ENCODE measurements at regions not wholly inside any gene's neighbourhood (a gene's known extent, or its start where the extent isn't known, plus 50 kb on each side); places are given as distances from the start of the nearest gene placed in this dataset.
"Not testable (repeated sequence)": the region's sequence is repeated elsewhere in the genome, so short reads cannot be mapped to it uniquely, and the experiment has no call there.

- H3K9me3 ChIP-seq: no peaks in the 10 kb centered on the region
- in situ Hi-C loops (cut with MboI; ENCODE audit: low sequenced_read_pairs): no loop called here
- no peaks in the 10 kb centered on the region for H3K36me3 ChIP-seq (replicated peaks)
- no peaks in the 10 kb centered on the region for H3K4me1 ChIP-seq
- H3K4me3 ChIP-seq: no peak overlapping the region
- H3K27me3 ChIP-seq (ENCODE audit: low read depth): no peaks in the 10 kb centered on the region
- no peak for DNase-seq (ENCODE audit: low spot score in 2 of 2)
These were observed 69.9 kb upstream of the CLDN5 start for GRCh38 chr22:19593991-19594569.

DNA sequence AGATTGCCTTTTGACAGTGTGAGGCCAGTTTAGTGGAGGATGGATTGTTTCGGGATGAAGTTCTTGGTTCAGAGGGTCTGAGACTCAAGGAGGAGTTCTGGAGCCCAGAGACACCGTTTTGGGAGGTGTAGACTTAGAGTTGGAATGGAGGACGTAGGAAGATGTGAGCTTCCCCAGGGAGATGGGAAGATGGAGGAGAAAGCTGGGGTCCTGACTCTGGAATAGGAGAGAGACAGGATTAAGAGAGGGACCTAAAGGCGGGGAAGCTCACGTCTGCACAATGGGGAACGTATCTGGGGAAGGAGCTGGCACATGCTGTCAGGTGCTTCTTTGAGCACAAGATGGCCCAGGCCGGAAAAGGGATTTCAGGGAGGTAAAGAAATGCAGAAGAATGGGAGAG, 71.3 kb upstream of the CLDN5 start:
- no peak for DNase-seq (ENCODE audit: low spot score in 2 of 2)
- in situ Hi-C loops (cut with MboI; ENCODE audit: low sequenced_read_pairs): no loop called here
- Histone ChIP-seq H3K4me1 (no peaks in the 10 kb centered on the region), H3K9me3 (no peaks in the 10 kb centered on the region), H3K4me3 (no peak overlapping the region), H3K36me3 (replicated peaks) (no peaks in the 10 kb centered on the region), H3K27me3 (ENCODE audit: low read depth) (no peaks in the 10 kb centered on the region)

DNA sequence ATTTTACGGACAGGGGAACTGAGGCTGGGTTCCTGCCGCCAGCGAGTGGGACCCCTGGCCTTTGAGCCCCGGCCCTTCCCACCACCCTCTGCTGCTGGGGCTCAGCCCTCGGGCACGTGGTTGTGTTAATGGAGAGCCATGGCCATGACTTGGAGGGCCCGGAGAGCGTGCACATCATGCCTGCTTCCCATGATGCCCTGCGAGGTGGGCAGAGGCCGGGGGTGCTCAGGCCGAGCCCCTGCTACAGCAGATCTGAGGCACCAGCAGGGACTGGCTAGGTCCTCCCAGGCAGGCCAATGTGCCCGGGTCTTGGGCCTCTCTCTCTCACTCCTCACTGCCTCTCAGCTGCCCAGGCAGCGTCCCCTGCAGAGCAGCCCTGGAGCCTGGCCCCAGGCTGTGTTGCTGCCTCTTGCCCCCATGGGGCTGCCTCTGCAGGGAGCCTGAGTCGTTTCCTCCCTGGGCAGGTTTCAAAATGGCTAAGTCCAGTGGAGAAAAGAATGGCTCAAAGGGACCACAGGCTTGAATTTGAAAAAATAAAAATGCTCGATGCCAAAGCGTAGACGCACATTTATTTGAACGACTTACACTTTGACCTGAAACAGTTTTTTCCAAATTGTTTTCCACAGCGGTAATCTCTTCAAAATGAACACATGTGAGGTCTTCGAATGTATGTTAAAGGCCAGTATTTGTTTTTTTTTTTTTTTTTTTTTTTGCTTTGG, 72.6 kb upstream of the CLDN5 start:
- Histone ChIP-seq H3K36me3 (replicated peaks) (no peaks in the 10 kb centered on the region), H3K9me3 (no peaks in the 10 kb centered on the region), H3K4me1 (no peaks in the 10 kb centered on the region), H3K27me3 (ENCODE audit: low read depth) (no peaks in the 10 kb centered on the region), H3K4me3 (no peak overlapping the region)
- DNase-seq (ENCODE audit: low spot score in 2 of 2): no peak
- in situ Hi-C loops (cut with MboI; ENCODE audit: low sequenced_read_pairs): no loop called here

GRCh38 chr22:19597399-19597735, 73.2 kb upstream of the CLDN5 start:
- in situ Hi-C loops (cut with MboI; ENCODE audit: low sequenced_read_pairs): no loop called here
- no peaks in the 10 kb centered on the region for H3K4me1 ChIP-seq
- H3K4me3 ChIP-seq: no peak overlapping the region
- no peak for DNase-seq (ENCODE audit: low spot score in 2 of 2)
- no peaks in the 10 kb centered on the region for H3K9me3 ChIP-seq
- no peaks in the 10 kb centered on the region for H3K27me3 ChIP-seq (ENCODE audit: low read depth)
- H3K36me3 ChIP-seq (replicated peaks): no peaks in the 10 kb centered on the region

GRCh38 chr22:19598054-19598855, 74.0 kb upstream of the CLDN5 start:
- Histone ChIP-seq H3K27me3 (ENCODE audit: low read depth) (no peaks in the 10 kb centered on the region), H3K4me3 (no peak overlapping the region), H3K36me3 (replicated peaks) (no peaks in the 10 kb centered on the region), H3K4me1 (no peaks in the 10 kb centered on the region), H3K9me3 (no peaks in the 10 kb centered on the region)
- in situ Hi-C loops (cut with MboI; ENCODE audit: low sequenced_read_pairs): no loop called here
- no peak for DNase-seq (ENCODE audit: low spot score in 2 of 2)

GRCh38 chr22:19599004-19599403, 74.8 kb upstream of the CLDN5 start:
- Histone ChIP-seq H3K4me1 (no peaks in the 10 kb centered on the region), H3K36me3 (replicated peaks) (no peaks in the 10 kb centered on the region), H3K27me3 (ENCODE audit: low read depth) (no peaks in the 10 kb centered on the region), H3K9me3 (no peaks in the 10 kb centered on the region), H3K4me3 (no peak overlapping the region)
- DNase-seq (ENCODE audit: low spot score in 2 of 2): no peak
- in situ Hi-C loops (cut with MboI; ENCODE audit: low sequenced_read_pairs): no loop called here

DNA sequence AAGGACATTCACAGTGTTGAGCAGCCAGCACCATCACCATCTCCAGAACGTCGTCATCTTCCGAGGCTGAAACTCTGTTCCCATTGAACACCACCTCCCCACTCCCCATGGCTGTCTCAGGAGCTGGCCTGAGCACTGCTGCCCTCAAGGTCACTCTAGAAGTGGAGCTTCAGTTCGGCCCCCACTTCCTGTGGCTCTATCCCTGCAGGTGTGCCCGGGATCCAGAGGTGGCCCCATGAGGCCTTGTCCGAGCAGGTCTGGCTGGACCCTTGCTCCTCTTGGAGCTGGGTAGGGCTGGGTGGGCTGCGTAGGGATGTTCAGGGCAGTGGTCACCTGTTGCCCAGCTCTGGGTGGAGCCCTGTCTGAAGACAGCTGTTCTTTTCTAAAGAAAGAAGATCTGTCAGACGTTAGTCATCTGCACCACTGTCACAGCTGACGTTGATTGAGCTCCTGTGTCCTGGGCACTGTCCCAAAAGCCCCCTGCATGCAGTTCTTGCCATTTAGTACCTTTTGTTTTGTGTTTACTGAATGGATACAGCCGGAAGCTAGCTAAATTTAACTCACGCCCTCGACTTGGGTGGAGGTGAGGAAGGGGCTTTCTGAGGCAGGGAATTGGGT, 75.5 kb upstream of the CLDN5 start:
- Histone ChIP-seq H3K4me3 (no peak overlapping the region), H3K4me1 (no peaks in the 10 kb centered on the region), H3K27me3 (ENCODE audit: low read depth) (no peaks in the 10 kb centered on the region), H3K36me3 (replicated peaks) (no peaks in the 10 kb centered on the region), H3K9me3 (no peaks in the 10 kb centered on the region)
- in situ Hi-C loops (cut with MboI; ENCODE audit: low sequenced_read_pairs): no loop called here
- DNase-seq (ENCODE audit: low spot score in 2 of 2): no peak

DNA sequence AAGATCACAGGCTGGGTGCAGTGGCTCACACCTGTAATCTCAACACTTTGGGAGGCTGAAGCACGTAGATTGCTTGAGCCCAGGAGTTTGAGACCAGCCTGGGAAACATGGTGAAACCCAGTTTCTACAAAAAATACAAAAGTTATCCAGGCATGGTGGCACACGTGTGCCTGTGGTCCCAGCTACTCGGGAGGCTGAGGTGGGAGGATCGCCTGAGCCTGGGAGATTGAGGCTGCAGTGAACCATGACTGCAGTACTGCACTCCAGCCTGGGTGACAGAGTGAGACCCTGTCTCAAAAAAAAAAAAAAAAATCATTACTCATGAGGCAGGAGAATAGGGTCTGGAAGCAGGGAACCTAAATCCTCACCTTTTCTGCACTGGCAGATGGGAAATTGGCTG, 79.1 kb upstream of the CLDN5 start:
- H3K9me3 ChIP-seq; H3K36me3 ChIP-seq (replicated peaks); H3K4me3 ChIP-seq; DNase-seq (ENCODE audit: low spot score in 2 of 2); in situ Hi-C loops (cut with MboI; ENCODE audit: low sequenced_read_pairs); H3K4me1 ChIP-seq; H3K27me3 ChIP-seq (ENCODE audit: low read depth): not testable (repeated sequence)

GRCh38 chr22:19603767-19604166, 79.6 kb upstream of the CLDN5 start:
- H3K4me1 ChIP-seq: no peaks in the 10 kb centered on the region
- no peak for DNase-seq (ENCODE audit: low spot score in 2 of 2)
- in situ Hi-C loops (cut with MboI; ENCODE audit: low sequenced_read_pairs): no loop called here

DNA sequence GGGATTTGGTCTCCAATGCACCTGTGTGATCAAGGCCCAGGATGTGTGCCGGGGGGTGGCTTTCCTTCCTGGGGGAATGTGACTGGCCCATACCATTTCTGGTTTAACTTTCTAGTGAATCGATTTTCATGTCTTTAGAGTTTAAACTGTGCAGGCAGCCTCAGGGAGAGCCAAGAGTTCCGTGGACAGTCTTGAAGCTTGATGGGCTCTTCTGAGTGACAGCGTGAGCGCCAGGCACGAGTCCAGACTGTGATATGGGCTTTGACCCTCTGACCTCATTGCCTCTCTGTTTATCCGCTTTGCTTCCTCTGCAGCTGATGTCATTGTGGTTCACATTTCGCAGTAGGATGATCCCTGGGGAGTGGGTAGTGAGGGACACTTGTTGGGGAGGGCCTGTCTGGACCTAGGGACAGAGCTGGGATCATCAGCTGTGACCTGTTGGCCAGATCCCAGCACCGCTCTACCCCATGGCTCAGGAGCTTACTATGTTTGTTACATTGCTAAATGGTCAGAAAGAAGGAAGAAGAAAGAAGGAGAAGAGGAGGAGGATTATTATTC, 80.6 kb upstream of the CLDN5 start:
- Histone ChIP-seq H3K36me3 (replicated peaks) (no peaks in the 10 kb centered on the region), H3K9me3 (no peaks in the 10 kb centered on the region), H3K4me1 (no peaks in the 10 kb centered on the region), H3K4me3 (no peak overlapping the region), H3K27me3 (ENCODE audit: low read depth) (no peaks in the 10 kb centered on the region; the same call in 1 of the 2 replicates)
- DNase-seq (ENCODE audit: low spot score in 2 of 2): no peak
- in situ Hi-C loops (cut with MboI; ENCODE audit: low sequenced_read_pairs): no loop called here

More at GRCh38 chr22:19603767-19604166, 79.6 kb upstream of the CLDN5 start:
- H3K4me3 ChIP-seq: no peak overlapping the region
- no peaks in the 10 kb centered on the region; the same call in 1 of the 2 replicates for H3K27me3 ChIP-seq (ENCODE audit: low read depth)
- no peaks in the 10 kb centered on the region for H3K36me3 ChIP-seq (replicated peaks)
- H3K9me3 ChIP-seq: no peaks in the 10 kb centered on the region

- Histone ChIP-seq H3K27me3 (ENCODE audit: low read depth) (no peaks in the 10 kb centered on the region; the same call in 1 of the 2 replicates), H3K4me3 (no peak overlapping the region), H3K4me1 (no peaks in the 10 kb centered on the region), H3K36me3 (replicated peaks) (no peaks in the 10 kb centered on the region), H3K9me3 (no peaks in the 10 kb centered on the region)
- DNase-seq (ENCODE audit: low spot score in 2 of 2): no peak
- in situ Hi-C loops (cut with MboI; ENCODE audit: low sequenced_read_pairs): no loop called here
These were observed 81.5 kb upstream of the CLDN5 start for GRCh38 chr22:19605508-19606331.

GRCh38 chr22:19606332-19607191, 82.4 kb upstream of the CLDN5 start:
- H3K27me3 ChIP-seq (ENCODE audit: low read depth): no peaks in the 10 kb centered on the region; the same call in 1 of the 2 replicates
- H3K4me3 ChIP-seq: no peak overlapping the region
- H3K36me3 ChIP-seq (replicated peaks): no peaks in the 10 kb centered on the region
- no peak for DNase-seq (ENCODE audit: low spot score in 2 of 2)
- no peaks in the 10 kb centered on the region for H3K4me1 ChIP-seq
- H3K9me3 ChIP-seq: no peaks in the 10 kb centered on the region
- in situ Hi-C loops (cut with MboI; ENCODE audit: low sequenced_read_pairs): no loop called here

All from HAP-1 (cell line).